ENCODE measurements at regions not wholly inside any gene's neighbourhood (a gene's known extent, or its start where the extent isn't known, plus 50 kb on each side); places are given as distances from the start of the nearest gene placed in this dataset.

DNA sequence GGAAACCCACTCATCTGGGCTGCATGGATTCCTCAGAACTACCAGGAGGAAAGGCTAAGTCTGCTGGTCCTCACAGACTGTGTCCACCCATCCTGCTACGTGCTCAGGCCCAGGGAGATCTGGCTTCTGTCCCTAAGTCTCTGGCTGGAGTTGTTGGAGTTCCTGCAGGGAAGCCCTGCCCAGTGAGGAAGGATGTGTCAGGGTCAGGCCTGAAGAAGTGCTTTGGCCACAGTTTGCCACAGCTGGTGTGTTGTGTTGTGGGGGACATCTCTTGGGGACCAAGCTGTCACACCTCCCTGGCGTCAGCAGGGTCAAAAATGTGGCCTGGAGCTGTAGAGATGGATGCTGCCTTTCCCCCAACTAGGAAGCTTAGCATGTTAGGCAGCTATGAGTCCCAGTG is 684.7 kb downstream of the METTL15 start:
- TF ChIP-seq, protein P1, sequence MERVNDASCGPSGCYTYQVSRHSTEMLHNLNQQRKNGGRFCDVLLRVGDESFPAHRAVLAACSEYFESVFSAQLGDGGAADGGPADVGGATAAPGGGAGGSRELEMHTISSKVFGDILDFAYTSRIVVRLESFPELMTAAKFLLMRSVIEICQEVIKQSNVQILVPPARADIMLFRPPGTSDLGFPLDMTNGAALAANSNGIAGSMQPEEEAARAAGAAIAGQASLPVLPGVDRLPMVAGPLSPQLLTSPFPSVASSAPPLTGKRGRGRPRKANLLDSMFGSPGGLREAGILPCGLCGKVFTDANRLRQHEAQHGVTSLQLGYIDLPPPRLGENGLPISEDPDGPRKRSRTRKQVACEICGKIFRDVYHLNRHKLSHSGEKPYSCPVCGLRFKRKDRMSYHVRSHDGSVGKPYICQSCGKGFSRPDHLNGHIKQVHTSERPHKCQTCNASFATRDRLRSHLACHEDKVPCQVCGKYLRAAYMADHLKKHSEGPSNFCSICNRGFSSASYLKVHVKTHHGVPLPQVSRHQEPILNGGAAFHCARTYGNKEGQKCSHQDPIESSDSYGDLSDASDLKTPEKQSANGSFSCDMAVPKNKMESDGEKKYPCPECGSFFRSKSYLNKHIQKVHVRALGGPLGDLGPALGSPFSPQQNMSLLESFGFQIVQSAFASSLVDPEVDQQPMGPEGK (CRISPR knock-in tag; IDR thresholded peaks at IDR 0.05; ENCODE audit: borderline replicate concordance): no peak
- TF ChIP-seq ZFP30 (CRISPR knock-in tag; IDR thresholded peaks at IDR 0.05) (no peak), RARB (CRISPR knock-in tag; IDR thresholded peaks at IDR 0.05) (no peak), TOX (CRISPR knock-in tag; IDR thresholded peaks at IDR 0.05; ENCODE audit: borderline replicate concordance) (no peak), ISL1 (CRISPR knock-in tag; IDR thresholded peaks at IDR 0.05) (no peak)
- TF ChIP-seq, protein P2, sequence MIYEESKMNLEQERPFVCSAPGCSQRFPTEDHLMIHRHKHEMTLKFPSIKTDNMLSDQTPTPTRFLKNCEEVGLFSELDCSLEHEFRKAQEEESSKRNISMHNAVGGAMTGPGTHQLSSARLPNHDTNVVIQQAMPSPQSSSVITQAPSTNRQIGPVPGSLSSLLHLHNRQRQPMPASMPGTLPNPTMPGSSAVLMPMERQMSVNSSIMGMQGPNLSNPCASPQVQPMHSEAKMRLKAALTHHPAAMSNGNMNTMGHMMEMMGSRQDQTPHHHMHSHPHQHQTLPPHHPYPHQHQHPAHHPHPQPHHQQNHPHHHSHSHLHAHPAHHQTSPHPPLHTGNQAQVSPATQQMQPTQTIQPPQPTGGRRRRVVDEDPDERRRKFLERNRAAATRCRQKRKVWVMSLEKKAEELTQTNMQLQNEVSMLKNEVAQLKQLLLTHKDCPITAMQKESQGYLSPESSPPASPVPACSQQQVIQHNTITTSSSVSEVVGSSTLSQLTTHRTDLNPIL (CRISPR knock-in tag; IDR thresholded peaks at IDR 0.05; ENCODE audit: low read depth): no peak
